GM18499 (cell line): ENCODE measurements at regions not wholly inside any gene's neighbourhood (a gene's known extent, or its start where the extent isn't known, plus 50 kb on each side); places are given as distances from the start of the nearest gene placed in this dataset.

ENCODE experiments used
- ATAC-seq: cut with Tn5 transposase; IDR thresholded peaks from one replicate; pipeline ENCODE4 v1.9.1; 2021; ENCODE audit warnings: moderate number of reproducible peaks; ENCODE audit not compliant: insufficient read depth, unreplicated experiment

DNA sequence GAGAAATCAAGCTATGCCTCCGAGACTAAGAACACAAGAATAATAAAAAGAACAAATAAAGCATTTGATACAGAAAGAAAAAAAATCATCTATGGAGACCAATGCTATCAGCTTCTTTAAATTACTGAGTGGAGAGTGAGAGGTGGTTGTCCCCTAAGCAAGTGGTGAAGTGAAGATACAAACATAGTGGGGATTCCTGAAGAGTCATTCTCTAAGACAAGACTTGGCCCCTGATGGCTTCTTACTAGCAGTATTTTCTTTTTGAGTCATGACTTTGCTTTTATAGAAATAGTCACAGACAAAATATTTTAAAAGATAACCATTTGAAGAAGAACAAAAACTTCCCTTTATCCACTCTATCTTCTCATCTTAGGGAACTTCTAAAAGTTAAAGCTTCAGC, 261.4 kb upstream of the PRDM1 start:
- no peak for ATAC-seq

DNA sequence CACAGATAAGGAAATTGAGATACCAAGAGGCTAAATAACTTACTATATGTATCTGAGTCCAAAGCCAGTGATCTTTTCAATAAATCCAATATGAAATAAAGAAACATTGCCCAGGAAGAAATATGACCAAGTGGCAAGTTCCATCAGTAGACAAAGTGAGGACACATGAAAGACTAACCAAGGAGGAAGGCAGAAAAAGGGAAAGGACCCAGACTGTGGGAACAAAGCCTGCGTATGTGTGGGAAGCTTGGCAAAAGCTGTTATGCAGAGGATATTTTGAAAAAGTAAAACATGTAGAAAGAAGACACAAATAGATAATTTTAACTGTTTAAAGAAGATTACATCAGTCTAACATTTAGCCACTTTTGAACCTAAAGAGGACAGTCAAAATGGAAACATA, 264.4 kb upstream of the PRDM1 start:
- no peak for ATAC-seq

DNA sequence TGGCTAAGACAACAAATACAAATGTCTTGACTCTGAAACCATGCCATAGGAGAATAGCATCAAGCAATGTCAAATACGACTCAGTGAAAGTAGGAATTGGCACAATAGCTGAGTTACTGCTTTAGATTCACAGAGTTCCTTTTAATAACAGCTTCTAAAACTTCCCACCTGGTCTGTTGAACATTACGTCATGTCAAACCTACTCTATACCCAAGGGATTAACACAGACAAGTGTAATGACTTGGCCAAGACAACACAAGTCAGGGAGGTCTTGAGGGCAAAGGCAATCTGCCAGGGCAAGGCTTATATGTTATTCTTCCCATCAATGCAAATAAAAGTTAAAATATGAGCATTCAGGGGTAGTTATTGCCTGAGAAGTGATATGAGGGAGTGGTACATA, 265.1 kb upstream of the PRDM1 start:
- no peak for ATAC-seq

DNA sequence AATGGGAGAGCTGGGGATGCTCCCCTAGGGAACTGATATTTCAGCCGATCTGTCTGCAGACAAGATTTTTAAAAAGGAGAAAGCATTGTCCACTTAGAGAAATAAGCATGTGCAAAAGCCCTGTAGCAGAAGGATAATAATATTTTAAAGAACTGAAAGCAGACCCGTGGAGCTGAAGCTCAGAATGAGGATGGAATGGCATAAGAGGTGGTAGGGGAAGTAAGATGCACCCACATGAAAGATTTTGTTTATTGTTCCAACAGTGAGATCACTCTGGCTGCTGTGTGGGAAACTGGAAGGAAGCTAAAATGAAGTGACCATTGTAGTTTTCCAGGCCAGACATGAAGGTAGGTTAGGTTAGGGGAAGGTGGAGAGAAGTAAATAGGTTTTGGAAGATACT, 266.4 kb upstream of the PRDM1 start:
- ATAC-seq: no peak

DNA sequence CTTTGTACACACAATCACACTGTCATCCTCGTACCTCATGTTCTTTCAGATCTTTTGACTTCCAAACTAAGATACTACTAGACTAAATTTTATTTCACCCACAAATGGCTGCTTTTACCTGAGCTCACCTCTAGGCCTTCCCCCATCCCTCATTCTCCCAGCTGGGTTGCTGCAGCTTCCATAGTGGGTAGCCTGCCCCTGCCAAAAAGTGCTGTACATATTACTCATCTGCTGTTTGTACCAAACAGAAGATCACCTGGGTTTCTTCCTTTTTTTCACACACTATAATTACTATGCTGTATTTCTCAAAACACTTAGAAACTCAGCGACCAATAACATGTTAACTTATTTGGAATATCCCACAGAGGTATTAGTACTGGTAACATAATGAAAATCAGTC, 267.6 kb upstream of the PRDM1 start:
- ATAC-seq: no peak

DNA sequence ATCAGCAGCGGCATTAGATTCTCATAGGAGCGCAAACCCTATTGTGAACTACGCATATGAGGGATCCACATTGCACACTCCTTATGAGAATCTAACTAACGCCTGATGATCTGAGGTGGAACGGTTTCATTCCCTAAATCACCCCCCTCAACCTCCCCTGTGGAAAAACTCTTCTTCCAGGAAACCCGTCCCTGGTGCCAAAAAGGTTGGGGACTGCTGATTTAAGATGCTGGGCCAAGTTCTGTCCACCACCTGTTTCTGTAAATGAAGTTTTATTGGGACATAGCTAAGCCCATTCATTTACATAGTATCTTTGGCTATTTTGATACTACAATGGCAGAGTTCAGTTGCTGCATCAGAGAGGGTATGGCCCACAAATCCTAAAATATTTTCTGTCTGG, 268.2 kb upstream of the PRDM1 start:
- ATAC-seq: no peak

DNA sequence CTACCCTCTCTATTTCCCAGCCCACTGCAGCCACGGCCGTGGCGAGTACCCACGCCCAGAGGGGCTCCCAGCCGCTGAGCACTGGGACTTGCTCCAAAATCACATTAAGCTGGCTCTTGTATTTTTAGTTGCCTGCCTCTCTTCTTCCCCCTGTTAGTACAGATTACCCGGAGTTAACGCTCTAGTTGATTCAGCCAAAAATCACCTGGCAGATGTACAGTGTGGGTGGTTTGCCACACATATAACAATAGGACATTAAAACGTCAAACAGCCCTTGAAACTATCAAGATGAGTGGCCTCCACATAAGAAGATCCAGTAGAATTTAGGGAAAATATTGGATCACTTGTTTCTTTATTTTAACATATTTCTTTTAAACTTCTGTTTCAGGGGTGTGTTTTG, 268.8 kb upstream of the PRDM1 start:
- ATAC-seq: no peak

DNA sequence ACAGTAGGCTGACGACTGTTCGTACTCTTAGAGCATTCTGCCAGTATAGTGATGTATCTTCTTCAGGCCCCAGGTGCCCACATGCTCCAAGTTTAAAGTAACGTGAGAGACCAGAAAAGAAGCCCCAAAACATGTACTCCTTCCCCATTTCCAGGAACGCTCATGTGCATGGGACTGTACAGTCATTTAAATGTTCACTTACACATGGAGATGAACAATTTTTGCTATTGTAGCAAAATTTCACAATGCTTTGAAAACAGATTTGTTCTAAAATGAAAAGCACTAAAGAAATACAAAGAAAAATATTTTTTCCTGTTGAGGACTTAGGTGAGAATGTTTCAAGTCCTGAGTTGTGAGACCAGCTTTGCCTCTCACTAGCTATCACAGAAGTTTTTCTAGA, 269.3 kb upstream of the PRDM1 start:
- ATAC-seq: no peak

DNA sequence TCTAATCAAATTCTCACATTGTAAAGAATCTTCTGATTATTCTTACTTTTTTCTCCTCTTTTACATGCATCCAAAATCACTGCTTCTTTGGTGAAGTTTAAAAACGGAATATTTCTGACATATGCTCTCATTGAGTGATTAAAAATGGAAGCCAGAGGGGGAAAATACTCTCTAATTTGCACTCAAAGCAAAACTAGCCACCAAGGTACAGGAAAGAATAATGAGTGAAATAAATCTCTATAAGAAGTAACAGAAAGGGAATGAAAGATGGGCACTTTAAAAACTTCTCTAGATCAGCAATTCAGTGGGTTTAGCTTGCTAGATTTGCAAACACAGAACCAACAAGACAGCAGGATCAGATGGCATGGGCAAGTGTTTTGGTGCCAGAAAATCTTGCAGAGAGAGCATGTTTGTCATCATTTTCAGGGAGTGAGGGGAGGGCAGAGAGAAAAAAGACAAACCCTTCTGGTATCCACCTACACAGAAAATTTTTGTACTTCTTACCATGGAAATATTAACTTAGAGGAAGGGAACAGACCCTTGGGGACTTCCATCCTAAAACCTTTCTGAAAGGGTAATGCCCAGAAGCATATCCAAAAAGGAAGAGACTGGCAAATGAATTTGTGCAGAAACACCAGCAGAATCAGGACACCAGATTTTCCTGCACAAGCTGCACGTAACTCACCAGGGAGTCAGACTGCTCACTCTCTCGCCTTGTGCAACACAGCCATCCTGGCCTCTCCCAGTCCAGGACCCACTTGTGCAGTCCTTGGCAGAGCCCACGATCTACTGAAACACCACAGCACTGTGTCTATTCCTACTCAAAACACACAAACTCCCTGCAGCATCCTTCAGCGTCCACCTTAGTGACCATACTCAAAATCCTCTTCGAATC, 270.2 kb upstream of the PRDM1 start:
- no peak for ATAC-seq

DNA sequence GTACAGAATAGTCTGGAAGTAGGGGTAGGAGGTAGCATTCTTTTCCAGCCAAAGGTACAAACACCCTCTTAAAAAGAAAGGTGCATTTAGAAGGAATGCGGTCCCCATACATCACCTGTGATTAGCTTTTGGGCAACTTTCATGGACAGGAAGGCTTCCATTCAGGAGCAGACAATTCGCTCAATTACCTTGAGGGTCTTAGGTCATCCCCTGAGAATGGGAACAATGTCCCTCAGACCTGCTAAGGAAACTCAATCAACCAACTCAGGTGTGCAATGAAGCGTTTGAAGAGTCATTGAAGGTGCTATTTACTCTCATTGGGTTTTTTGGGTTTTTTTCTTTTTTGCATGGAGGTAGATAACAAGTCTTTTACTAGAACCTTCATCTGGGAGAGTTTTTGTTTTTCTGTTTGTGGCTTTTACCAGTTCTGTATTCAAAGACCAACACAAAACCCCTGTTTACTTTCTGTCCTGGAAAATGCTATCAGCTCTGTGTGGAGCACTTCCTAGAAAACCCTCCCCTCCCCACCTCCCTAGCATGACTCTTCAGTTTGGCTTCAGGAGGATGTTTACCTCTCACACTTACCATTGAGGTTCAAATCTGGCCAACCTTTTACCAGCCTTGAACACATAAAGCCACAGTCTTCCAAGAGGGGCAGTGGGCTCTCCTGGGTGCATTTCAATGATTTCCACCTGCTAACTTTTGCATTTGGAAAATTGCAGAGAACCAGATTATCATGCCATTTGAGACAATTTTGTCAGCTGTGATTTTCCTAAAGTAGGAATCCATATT, 271.2 kb upstream of the PRDM1 start:
- no peak for ATAC-seq

DNA sequence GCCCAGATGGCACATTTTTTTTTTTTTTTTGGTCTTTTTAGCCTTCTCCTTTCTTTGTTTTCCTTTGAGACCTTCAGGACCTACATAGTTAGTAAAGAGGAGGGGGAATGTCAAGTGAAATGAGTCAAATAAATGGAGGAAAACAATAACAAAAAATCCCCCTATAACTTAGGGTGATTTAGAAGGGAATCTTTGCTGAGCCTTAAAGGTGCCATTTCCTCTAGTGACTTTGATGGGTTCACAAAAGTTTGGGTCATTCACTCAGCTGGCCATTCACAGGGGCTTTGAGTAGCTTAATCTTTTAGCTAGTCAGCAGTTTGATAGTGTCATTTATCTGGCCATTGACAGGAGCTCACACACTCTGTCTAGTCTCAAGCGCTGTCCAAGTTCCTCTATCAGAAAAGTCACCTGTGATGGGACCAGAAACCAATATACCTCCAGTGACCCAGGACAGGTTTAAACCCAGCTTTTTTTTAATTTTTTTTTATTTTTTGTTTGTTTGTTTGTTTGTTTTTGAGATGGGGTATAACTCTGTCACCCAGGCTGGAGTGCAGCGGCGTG, 275.1 kb upstream of the PRDM1 start:
- ATAC-seq: no peak

DNA sequence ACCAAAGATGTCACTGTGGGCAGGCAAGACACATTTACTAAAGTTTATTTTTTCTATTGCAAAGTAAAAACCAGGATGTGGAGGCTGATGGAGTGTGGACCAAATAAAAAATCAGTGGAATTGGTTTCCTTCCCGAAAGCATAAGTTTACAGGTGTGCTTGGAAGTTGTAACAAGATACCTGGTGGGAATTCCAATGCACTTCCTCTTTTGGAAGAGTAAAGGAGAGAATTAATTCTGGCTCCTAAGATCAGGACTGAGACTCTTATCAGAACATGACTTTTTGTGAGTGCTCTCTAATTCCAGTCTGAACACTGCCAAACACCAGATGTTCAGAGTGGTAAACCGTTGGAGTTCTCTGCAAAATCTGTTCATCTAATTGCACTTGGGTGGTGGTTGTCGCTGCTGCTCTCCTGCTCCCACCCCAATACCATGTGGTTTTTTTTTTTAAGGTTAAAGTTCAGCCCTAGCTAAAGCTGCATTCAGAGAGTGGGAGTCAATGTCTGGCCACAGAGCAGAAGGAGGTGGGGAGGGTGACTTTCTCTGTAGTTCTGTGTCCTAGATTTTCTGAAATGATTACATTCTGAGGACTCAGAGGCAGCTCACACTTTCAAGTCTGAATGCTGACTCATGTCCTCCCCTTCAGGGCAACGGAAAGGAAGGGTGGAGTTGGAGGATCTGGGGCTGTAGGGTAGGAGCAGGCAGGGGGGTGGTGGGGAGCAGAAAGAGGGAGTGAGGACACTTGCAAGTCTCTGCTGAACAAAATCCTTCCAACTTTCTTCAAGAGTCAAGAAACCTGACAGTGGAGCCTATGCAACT, 275.8 kb upstream of the PRDM1 start:
- ATAC-seq: peak; percentile 69

DNA sequence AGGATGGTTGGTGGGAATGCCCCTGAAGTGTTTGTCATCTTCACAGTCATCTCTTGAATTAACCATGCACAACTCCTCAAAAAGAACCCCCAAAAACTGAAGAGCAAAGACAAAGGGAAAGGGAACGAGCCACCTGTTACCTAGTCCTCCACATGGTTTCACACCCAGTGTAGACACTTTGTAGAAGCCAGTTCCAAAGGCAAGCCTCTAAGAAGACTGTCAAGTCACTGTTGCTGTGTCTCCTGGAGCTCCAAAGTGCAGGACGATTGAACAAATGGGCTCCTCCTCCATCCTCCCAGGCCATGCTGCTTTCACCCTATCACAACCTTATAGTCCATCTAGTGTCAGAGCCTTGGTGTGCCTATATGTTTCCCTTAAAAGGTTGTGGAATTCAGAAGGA, 277.6 kb upstream of the PRDM1 start:
- no peak for ATAC-seq

DNA sequence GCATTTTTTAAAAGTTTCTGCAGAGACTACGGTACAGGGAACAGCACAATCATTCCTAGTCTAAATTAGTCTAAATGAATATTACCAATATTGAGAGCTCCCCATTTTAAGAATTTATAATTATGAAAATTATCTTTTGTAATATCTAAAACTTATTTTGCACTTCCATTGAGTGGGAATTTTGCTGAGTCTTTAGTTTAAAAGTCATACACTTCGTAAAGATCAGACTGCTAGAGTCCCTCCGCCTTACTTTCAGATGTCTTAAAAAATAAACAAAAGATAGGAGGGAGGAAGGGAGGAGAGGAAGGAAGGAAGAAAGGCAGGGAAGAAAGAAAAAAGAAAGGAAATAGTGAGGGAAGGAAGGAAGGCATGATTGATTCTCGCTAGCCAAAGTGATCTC, 278.2 kb upstream of the PRDM1 start:
- ATAC-seq: no peak

DNA sequence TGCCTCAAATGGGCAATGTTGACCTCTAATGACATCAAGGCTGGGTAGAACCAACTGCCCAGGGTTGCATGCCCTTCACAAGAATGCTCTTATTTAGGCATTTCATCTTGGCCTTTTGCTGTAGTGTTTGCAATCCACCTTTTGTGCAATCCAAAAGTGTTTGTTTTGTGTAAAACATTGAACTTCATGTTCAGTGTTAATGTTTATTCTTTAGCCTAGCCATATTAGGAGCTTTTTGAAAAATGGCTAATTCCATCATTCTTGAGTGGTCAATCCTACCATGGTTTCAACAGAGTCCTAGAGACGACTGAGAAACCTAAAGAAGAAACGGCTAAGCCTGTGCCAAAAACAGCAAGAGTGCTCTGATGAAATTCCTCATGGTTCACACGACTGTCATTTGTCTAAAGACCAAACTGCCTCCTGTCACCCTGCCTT, 279.6 kb upstream of the PRDM1 start:
- no peak for ATAC-seq

DNA sequence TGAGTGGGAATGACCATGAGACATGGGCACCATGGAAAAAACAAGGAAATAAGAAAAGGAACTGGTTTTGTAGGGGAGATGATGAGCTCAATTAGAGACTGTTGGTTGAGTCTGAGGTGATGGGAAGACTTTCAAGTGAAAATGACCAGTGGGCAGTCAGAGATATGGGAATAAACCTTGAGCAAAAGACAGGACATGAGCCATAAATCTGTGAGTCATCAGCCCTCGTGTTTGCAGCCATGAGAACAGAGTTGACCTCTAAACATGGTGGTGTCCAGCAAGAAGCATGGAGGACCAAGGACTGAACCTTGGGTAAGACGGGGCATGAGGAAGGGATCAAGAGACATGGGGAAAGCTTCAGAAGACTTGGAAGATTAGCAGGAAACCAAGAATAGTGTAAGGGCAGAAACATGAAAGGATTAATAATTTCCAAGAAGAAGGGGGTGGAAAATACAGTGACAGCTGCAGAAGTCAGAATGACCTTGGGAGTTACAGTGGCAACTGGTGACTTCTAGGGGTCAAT, 280.6 kb upstream of the PRDM1 start:
- ATAC-seq: no peak

DNA sequence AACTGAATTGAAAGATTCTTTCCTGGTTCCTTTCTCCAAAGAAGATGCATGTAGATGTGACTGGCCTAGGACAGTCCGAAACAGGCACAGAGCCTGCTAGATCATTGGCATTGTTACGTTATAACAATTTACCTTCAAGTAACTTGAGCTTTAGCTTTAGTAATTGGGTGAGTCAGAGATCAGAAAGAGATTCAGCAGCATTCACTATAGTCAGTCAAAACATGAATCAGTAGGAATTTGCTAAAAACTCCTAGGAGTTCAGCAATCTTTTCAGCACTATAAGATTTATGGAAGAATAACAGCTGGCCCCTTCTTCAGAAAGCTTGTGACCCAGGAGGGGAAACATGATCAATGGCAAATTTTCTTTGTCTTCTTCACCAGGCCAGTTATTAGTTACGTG, 281.7 kb upstream of the PRDM1 start:
- ATAC-seq: no peak

DNA sequence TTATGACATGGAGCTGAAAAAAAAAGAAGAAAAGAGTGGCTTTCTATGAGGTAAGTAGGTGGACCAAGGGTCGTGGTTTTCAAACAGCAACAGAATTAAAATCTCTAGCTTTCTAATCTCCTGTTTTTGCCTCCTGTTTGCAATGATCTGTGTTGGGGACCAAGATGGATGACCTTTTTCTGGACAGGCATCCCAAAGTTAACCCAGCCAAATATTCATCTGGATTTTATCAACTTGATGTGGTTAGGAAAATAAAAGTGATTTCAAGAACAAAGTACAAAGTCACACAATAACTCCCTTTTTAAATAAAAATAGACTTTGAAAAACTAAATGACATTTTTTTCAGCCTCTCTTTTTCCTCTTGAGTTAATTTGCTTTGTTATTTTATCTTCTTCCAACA, 282.1 kb upstream of the PRDM1 start:
- no peak for ATAC-seq

DNA sequence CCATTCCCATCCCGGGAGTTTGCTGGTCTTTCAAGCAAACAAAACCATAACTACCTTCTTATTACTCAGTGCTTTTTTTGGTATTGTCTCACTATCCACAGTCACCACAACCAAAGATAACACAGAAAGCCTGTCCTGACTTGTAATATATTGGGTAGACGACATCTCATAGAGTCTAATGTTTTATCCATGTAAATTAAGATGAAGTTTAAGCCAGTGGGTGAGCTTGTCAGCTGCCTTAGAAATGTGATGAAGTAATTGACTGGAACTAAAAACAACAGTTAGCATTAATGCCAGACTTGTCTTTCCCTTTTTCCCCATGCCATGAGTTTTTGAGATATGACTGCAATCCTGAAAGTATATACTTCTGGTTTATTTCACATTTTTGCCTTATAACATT, 282.7 kb upstream of the PRDM1 start:
- ATAC-seq: no peak

DNA sequence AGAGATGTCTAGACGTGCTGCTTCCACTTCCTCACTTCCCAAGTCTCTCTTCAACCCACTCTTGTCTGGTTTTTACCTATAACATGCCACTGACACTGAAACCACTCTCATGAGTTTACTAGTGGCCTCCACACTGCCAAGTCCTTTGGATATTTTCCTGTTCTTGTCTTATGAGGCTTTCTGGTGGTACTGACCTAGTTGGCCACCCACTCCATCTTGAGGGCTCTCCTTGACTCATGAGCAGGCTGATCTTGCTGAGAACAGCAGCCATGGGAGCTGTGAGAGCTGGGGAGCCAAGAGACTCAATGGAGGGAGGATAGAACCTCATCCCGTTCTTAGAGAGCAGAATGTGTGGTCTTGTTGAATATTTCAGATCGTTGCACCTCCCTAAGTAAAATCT, 283.4 kb upstream of the PRDM1 start:
- ATAC-seq: no peak
